ENCODE measurements at regions not wholly inside any gene's neighbourhood (a gene's known extent, or its start where the extent isn't known, plus 50 kb on each side); places are given as distances from the start of the nearest gene placed in this dataset.
A peak's percentile ranks its signal among the peaks of the same experiment; 100 is the strongest.

- Histone ChIP-seq H3K9me3 (ENCODE audit: control extremely low read depth in 1 of 5, control insufficient read depth in 4 of 5, insufficient read depth in 2 of 5, low read depth in 1 of 5, low read length in 4 of 5) (no peaks in the 10 kb centered on the region), H3K4me1 (ENCODE audit: control extremely low read depth in 1 of 4, control insufficient read depth in 4 of 4, insufficient read depth in 4 of 4, low read length in 3 of 4) (peaks cover 0 to 5% (median 0%) of the 10 kb centered on the region in 4 experiments), H3K27me3 (replicated peaks in 2 of 5; ENCODE audit: control insufficient read depth in 4 of 5, insufficient read depth in 5 of 5, low read length in 4 of 5) (peaks cover 0 to 4% (median 0%) of the 10 kb centered on the region in 5 experiments), H3K4me3 (ENCODE audit: control insufficient read depth in 1 of 7, extremely low read depth in 1 of 7, insufficient read depth in 4 of 7, low read depth in 2 of 7, low read length in 6 of 7) (no peak overlapping the region), H3K27ac (ENCODE audit: insufficient read depth in 1 of 2, low read depth in 1 of 2, low read length in 2 of 2, poor library complexity in 1 of 2, severe bottlenecking in 2 of 2) (no peak overlapping the region), H3K36me3 (ENCODE audit: control insufficient read depth in 4 of 4, insufficient read depth in 4 of 4, low read length in 3 of 4) (no peaks in the 10 kb centered on the region)
- CTCF ChIA-PET: interaction anchor here (1.0 kb wide), 1 partner anchor 9 kb away, joined by 3 read pairs; no protein-coding TSS in a partner anchor
- 80% methylated on average over 1 of the region's 4 CpGs for WGBS (ENCODE audit: insufficient coverage)
- POLR2A ChIA-PET: no interaction called here
- DNase-seq: no peak
These were observed 216.1 kb downstream of the HAUS1 start for GRCh38 chr18:46320297-46320696.

- H3K27ac ChIP-seq (ENCODE audit: insufficient read depth in 1 of 2, low read depth in 1 of 2, low read length in 2 of 2, poor library complexity in 1 of 2, severe bottlenecking in 2 of 2): no peak overlapping the region
These were observed 216.9 kb downstream of the HAUS1 start for GRCh38 chr18:46320928-46321711.

GRCh38 chr18:46321955-46322354 is 217.8 kb downstream of the HAUS1 start:
- Histone ChIP-seq H3K27me3 (replicated peaks in 2 of 5; ENCODE audit: control insufficient read depth in 4 of 5, insufficient read depth in 5 of 5, low read length in 4 of 5) (peaks cover 0 to 4% (median 0%) of the 10 kb centered on the region in 5 experiments), H3K4me1 (ENCODE audit: control extremely low read depth in 1 of 4, control insufficient read depth in 4 of 4, insufficient read depth in 4 of 4, low read length in 3 of 4) (peaks cover 0 to 5% (median 0%) of the 10 kb centered on the region in 4 experiments), H3K27ac (ENCODE audit: insufficient read depth in 1 of 2, low read depth in 1 of 2, low read length in 2 of 2, poor library complexity in 1 of 2, severe bottlenecking in 2 of 2) (no peak overlapping the region), H3K36me3 (ENCODE audit: control insufficient read depth in 4 of 4, insufficient read depth in 4 of 4, low read length in 3 of 4) (no peaks in the 10 kb centered on the region), H3K9me3 (ENCODE audit: control extremely low read depth in 1 of 5, control insufficient read depth in 4 of 5, insufficient read depth in 2 of 5, low read depth in 1 of 5, low read length in 4 of 5) (no peaks in the 10 kb centered on the region), H3K4me3 (ENCODE audit: control insufficient read depth in 1 of 7, extremely low read depth in 1 of 7, insufficient read depth in 4 of 7, low read depth in 2 of 7, low read length in 6 of 7) (no peak overlapping the region)
- WGBS (ENCODE audit: insufficient coverage): 100% methylated on average over 5 of the region's 5 CpGs
- DNase-seq: no peak
- ChIA-PET POLR2A (no interaction called here), CTCF (interaction anchor here (1.3 kb wide), 1 partner anchor 16 kb away, joined by 3 read pairs; no protein-coding TSS in a partner anchor)

More at GRCh38 chr18:46320928-46321711, 216.9 kb downstream of the HAUS1 start:
- WGBS (ENCODE audit: insufficient coverage): no CpG with 5 or more reads among the region's 3 CpGs
- Histone ChIP-seq H3K4me3 (ENCODE audit: control insufficient read depth in 1 of 7, extremely low read depth in 1 of 7, insufficient read depth in 4 of 7, low read depth in 2 of 7, low read length in 6 of 7) (no peak overlapping the region), H3K4me1 (ENCODE audit: control extremely low read depth in 1 of 4, control insufficient read depth in 4 of 4, insufficient read depth in 4 of 4, low read length in 3 of 4) (peaks cover 0 to 5% (median 0%) of the 10 kb centered on the region in 4 experiments), H3K36me3 (ENCODE audit: control insufficient read depth in 4 of 4, insufficient read depth in 4 of 4, low read length in 3 of 4) (no peaks in the 10 kb centered on the region), H3K27me3 (replicated peaks in 2 of 5; ENCODE audit: control insufficient read depth in 4 of 5, insufficient read depth in 5 of 5, low read length in 4 of 5) (peaks cover 0 to 4% (median 0%) of the 10 kb centered on the region in 5 experiments), H3K9me3 (ENCODE audit: control extremely low read depth in 1 of 5, control insufficient read depth in 4 of 5, insufficient read depth in 2 of 5, low read depth in 1 of 5, low read length in 4 of 5) (no peaks in the 10 kb centered on the region)
- no peak for DNase-seq
- ChIA-PET CTCF (no interaction called here), POLR2A (no interaction called here)

- no peaks in the 10 kb centered on the region for H3K36me3 ChIP-seq (ENCODE audit: control insufficient read depth in 4 of 4, insufficient read depth in 4 of 4, low read length in 3 of 4)
- 97% methylated on average over 11 of the region's 13 CpGs for WGBS (ENCODE audit: insufficient coverage)
- H3K27ac ChIP-seq (ENCODE audit: insufficient read depth in 1 of 2, low read depth in 1 of 2, low read length in 2 of 2, poor library complexity in 1 of 2, severe bottlenecking in 2 of 2): no peak overlapping the region
- peaks cover 0 to 5% (median 0%) of the 10 kb centered on the region in 4 experiments for H3K4me1 ChIP-seq (ENCODE audit: control extremely low read depth in 1 of 4, control insufficient read depth in 4 of 4, insufficient read depth in 4 of 4, low read length in 3 of 4)
- CTCF ChIA-PET: interaction anchor here (1.3 kb wide), 1 partner anchor 17 kb away, joined by 3 read pairs; no protein-coding TSS in a partner anchor
- H3K27me3 ChIP-seq (replicated peaks in 2 of 5; ENCODE audit: control insufficient read depth in 4 of 5, insufficient read depth in 5 of 5, low read length in 4 of 5): peaks cover 0 to 4% (median 0%) of the 10 kb centered on the region in 5 experiments
- H3K4me3 ChIP-seq (ENCODE audit: control insufficient read depth in 1 of 7, extremely low read depth in 1 of 7, insufficient read depth in 4 of 7, low read depth in 2 of 7, low read length in 6 of 7): no peak overlapping the region
- H3K9me3 ChIP-seq (ENCODE audit: control extremely low read depth in 1 of 5, control insufficient read depth in 4 of 5, insufficient read depth in 2 of 5, low read depth in 1 of 5, low read length in 4 of 5): no peaks in the 10 kb centered on the region
- no peak for DNase-seq
- POLR2A ChIA-PET: no interaction called here
These were observed 218.3 kb downstream of the HAUS1 start for GRCh38 chr18:46322411-46322891.

GRCh38 chr18:46322941-46323340 is 218.8 kb downstream of the HAUS1 start:
- Histone ChIP-seq H3K9me3 (ENCODE audit: control extremely low read depth in 1 of 5, control insufficient read depth in 4 of 5, insufficient read depth in 2 of 5, low read depth in 1 of 5, low read length in 4 of 5) (no peaks in the 10 kb centered on the region), H3K27me3 (replicated peaks in 2 of 5; ENCODE audit: control insufficient read depth in 4 of 5, insufficient read depth in 5 of 5, low read length in 4 of 5) (peaks cover 0 to 4% (median 0%) of the 10 kb centered on the region in 5 experiments), H3K27ac (ENCODE audit: insufficient read depth in 1 of 2, low read depth in 1 of 2, low read length in 2 of 2, poor library complexity in 1 of 2, severe bottlenecking in 2 of 2) (no peak overlapping the region), H3K36me3 (ENCODE audit: control insufficient read depth in 4 of 4, insufficient read depth in 4 of 4, low read length in 3 of 4) (no peaks in the 10 kb centered on the region), H3K4me3 (ENCODE audit: control insufficient read depth in 1 of 7, extremely low read depth in 1 of 7, insufficient read depth in 4 of 7, low read depth in 2 of 7, low read length in 6 of 7) (no peak overlapping the region), H3K4me1 (ENCODE audit: control extremely low read depth in 1 of 4, control insufficient read depth in 4 of 4, insufficient read depth in 4 of 4, low read length in 3 of 4) (peaks cover 0 to 5% (median 0%) of the 10 kb centered on the region in 4 experiments)
- ChIA-PET POLR2A (no interaction called here), CTCF (interaction anchor here (1.3 kb wide), 1 partner anchor 17 kb away, joined by 3 read pairs; no protein-coding TSS in a partner anchor)
- 94% methylated on average over 7 of the region's 7 CpGs for WGBS (ENCODE audit: insufficient coverage)
- DNase-seq: no peak

GRCh38 chr18:46324087-46324955 is 220.1 kb downstream of the HAUS1 start:
- H3K27ac ChIP-seq (ENCODE audit: insufficient read depth in 1 of 2, low read depth in 1 of 2, low read length in 2 of 2, poor library complexity in 1 of 2, severe bottlenecking in 2 of 2): no peak overlapping the region
- ChIA-PET POLR2A (no interaction called here), CTCF (interaction anchor here (1.6 kb wide), 1 partner anchor 42 kb away, joined by 5 read pairs; no protein-coding TSS in a partner anchor)
- no peaks in the 10 kb centered on the region for H3K36me3 ChIP-seq (ENCODE audit: control insufficient read depth in 4 of 4, insufficient read depth in 4 of 4, low read length in 3 of 4)
- peak in 2 of 3 donors; percentile 32 to 46 for DNase-seq
- 100% methylated on average over 2 of the region's 4 CpGs for WGBS (ENCODE audit: insufficient coverage)
- H3K4me1 ChIP-seq (ENCODE audit: control extremely low read depth in 1 of 4, control insufficient read depth in 4 of 4, insufficient read depth in 4 of 4, low read length in 3 of 4): peaks cover 0 to 5% (median 0%) of the 10 kb centered on the region in 4 experiments
- peaks cover 0 to 3% (median 0%) of the 10 kb centered on the region in 5 experiments for H3K27me3 ChIP-seq (replicated peaks in 2 of 5; ENCODE audit: control insufficient read depth in 4 of 5, insufficient read depth in 5 of 5, low read length in 4 of 5)
- no peak overlapping the region for H3K4me3 ChIP-seq (ENCODE audit: control insufficient read depth in 1 of 7, extremely low read depth in 1 of 7, insufficient read depth in 4 of 7, low read depth in 2 of 7, low read length in 6 of 7)
- H3K9me3 ChIP-seq (ENCODE audit: control extremely low read depth in 1 of 5, control insufficient read depth in 4 of 5, insufficient read depth in 2 of 5, low read depth in 1 of 5, low read length in 4 of 5): no peaks in the 10 kb centered on the region
